ENCODE measurements at regions not wholly inside any gene's neighbourhood (a gene's known extent, or its start where the extent isn't known, plus 50 kb on each side); places are given as distances from the start of the nearest gene placed in this dataset.

GRCh38 chr17:65433592-65433991, 127.9 kb downstream of the AXIN2 start:
- no peak for TF ChIP-seq SUZ12 (IDR thresholded peaks at IDR 0.05; ENCODE audit: extremely low read depth, insufficient read depth, insufficient read length)
- no peak for TF ChIP-seq YY1 (IDR thresholded peaks at IDR 0.05; ENCODE audit: insufficient read depth, insufficient read length)
- TF ChIP-seq ZNF274 (IDR thresholded peaks at IDR 0.05; ENCODE audit: low read depth, low read length): no peak
